ENCODE measurements at regions not wholly inside any gene's neighbourhood (a gene's known extent, or its start where the extent isn't known, plus 50 kb on each side); places are given as distances from the start of the nearest gene placed in this dataset.

GRCh38 chr4:147318586-147318985, 162.3 kb upstream of the EDNRA start:
- no peak for TF ChIP-seq EZH2 (IDR thresholded peaks at IDR 0.05)
- TF ChIP-seq POLR2AphosphoS5 (IDR thresholded peaks at IDR 0.05; ENCODE audit: borderline replicate concordance, low read depth, low read length) = no peak
